ENCODE measurements at regions not wholly inside any gene's neighbourhood (a gene's known extent, or its start where the extent isn't known, plus 50 kb on each side); places are given as distances from the start of the nearest gene placed in this dataset.

- no peaks in the 10 kb centered on the region for H3K79me2 ChIP-seq (ENCODE audit: insufficient read depth, low read length)
- Mint-ChIP-seq H3K9me3 (peaks cover 0 to 8% (median 4%) of the 10 kb centered on the region in 7 donors), H3K4me1 (no peaks in the 10 kb centered on the region), H3K27ac (no peak overlapping the region), H3K27me3 (ENCODE audit: low read depth in 3 of 3) (no peaks in the 10 kb centered on the region), H3K36me3 (no peaks in the 10 kb centered on the region), H3K4me3 (no peak overlapping the region)
- DNase-seq, result no peak
- no peak overlapping the region for H3K27ac ChIP-seq (ENCODE audit: low read depth in 1 of 2, low read length in 2 of 2)
- peaks cover 7 to 9% of the 10 kb centered on the region in 2 donors for H3K9me3 ChIP-seq (replicated peaks in 1 of 2; ENCODE audit: control insufficient read depth in 1 of 2, insufficient read depth in 1 of 2, low read length in 2 of 2)
- WGBS (ENCODE audit: insufficient coverage), result no CpG with 5 or more reads among the region's 4 CpGs
- no peaks in the 10 kb centered on the region for H4K20me1 ChIP-seq (ENCODE audit: insufficient read depth, low read length)
- H3K36me3 ChIP-seq (replicated peaks in 1 of 2; ENCODE audit: control insufficient read depth in 1 of 2, insufficient read depth in 2 of 2, low read length in 2 of 2), result no peaks in the 10 kb centered on the region
- H3K27me3 ChIP-seq (ENCODE audit: control insufficient read depth in 2 of 2, insufficient read depth in 2 of 2, low read length in 2 of 2), result no peaks in the 10 kb centered on the region
- H2AFZ ChIP-seq (ENCODE audit: insufficient read depth, low read depth, low read length, poor library complexity, severe bottlenecking), result no peak overlapping the region
- H3K9ac ChIP-seq (ENCODE audit: insufficient read depth, low read length, poor library complexity, severe bottlenecking), result no peak overlapping the region
- intact Hi-C loops (cut with micrococcal nuclease), result no loop called here
- no peak overlapping the region for H3K4me3 ChIP-seq (replicated peaks in 1 of 3; ENCODE audit: low read depth in 2 of 3, low read length in 3 of 3)
- no peaks in the 10 kb centered on the region for H3K4me1 ChIP-seq (ENCODE audit: control insufficient read depth in 1 of 2, insufficient read depth in 2 of 2, low read length in 2 of 2)
- no peak overlapping the region for H3K4me2 ChIP-seq (replicated peaks; ENCODE audit: extremely low read depth, low read length, poor library complexity, severe bottlenecking)
- TF ChIP-seq, protein P1, sequence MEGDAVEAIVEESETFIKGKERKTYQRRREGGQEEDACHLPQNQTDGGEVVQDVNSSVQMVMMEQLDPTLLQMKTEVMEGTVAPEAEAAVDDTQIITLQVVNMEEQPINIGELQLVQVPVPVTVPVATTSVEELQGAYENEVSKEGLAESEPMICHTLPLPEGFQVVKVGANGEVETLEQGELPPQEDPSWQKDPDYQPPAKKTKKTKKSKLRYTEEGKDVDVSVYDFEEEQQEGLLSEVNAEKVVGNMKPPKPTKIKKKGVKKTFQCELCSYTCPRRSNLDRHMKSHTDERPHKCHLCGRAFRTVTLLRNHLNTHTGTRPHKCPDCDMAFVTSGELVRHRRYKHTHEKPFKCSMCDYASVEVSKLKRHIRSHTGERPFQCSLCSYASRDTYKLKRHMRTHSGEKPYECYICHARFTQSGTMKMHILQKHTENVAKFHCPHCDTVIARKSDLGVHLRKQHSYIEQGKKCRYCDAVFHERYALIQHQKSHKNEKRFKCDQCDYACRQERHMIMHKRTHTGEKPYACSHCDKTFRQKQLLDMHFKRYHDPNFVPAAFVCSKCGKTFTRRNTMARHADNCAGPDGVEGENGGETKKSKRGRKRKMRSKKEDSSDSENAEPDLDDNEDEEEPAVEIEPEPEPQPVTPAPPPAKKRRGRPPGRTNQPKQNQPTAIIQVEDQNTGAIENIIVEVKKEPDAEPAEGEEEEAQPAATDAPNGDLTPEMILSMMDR (IDR thresholded peaks at IDR 0.05), result no peak
These were observed 627.9 kb downstream of the SI start for GRCh38 chr3:164450276-164450905.

DNA sequence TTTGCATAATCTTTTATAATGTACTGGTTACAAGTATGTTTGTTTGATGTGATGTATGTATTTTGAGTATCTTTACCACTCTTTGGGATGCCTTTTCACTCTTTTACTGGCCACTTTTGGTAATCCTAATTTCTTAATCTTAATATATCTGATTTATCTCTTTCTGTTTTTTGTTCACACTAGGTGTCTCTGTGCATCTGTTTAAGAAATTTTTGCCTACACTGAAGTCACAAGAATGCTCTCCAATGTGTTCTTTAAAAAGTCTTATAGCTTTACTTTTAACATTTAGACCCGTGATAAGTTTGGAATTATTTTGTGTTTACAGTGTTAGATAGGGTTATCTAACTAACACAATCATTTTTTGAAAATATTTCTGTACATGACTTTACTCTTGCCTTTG is 659.1 kb downstream of the SI start:
- Histone ChIP-seq H3K9me3 (replicated peaks in 1 of 2; ENCODE audit: control insufficient read depth in 1 of 2, insufficient read depth in 1 of 2, low read length in 2 of 2) (no peaks in the 10 kb centered on the region), H4K20me1 (ENCODE audit: insufficient read depth, low read length) (no peaks in the 10 kb centered on the region), H3K4me2 (replicated peaks; ENCODE audit: extremely low read depth, low read length, poor library complexity, severe bottlenecking) (no peak overlapping the region), H3K27me3 (ENCODE audit: control insufficient read depth in 2 of 2, insufficient read depth in 2 of 2, low read length in 2 of 2) (no peaks in the 10 kb centered on the region), H3K4me3 (replicated peaks in 1 of 3; ENCODE audit: low read depth in 2 of 3, low read length in 3 of 3) (no peak overlapping the region), H3K4me1 (ENCODE audit: control insufficient read depth in 1 of 2, insufficient read depth in 2 of 2, low read length in 2 of 2) (no peaks in the 10 kb centered on the region), H3K36me3 (replicated peaks in 1 of 2; ENCODE audit: control insufficient read depth in 1 of 2, insufficient read depth in 2 of 2, low read length in 2 of 2) (no peaks in the 10 kb centered on the region), H3K27ac (ENCODE audit: low read depth in 1 of 2, low read length in 2 of 2) (no peak overlapping the region), H3K9ac (ENCODE audit: insufficient read depth, low read length, poor library complexity, severe bottlenecking) (no peak overlapping the region), H2AFZ (ENCODE audit: insufficient read depth, low read depth, low read length, poor library complexity, severe bottlenecking) (no peak overlapping the region), H3K79me2 (ENCODE audit: insufficient read depth, low read length) (no peaks in the 10 kb centered on the region)
- H3K4me1 Mint-ChIP-seq, result no peaks in the 10 kb centered on the region
- H3K4me3 Mint-ChIP-seq, result no peak overlapping the region
- intact Hi-C loops (cut with micrococcal nuclease), result no loop called here
- TF ChIP-seq, protein P1 (IDR thresholded peaks at IDR 0.05), result no peak
- no CpG with 5 or more reads among the region's 1 CpG for WGBS (ENCODE audit: insufficient coverage)
- H3K27ac Mint-ChIP-seq, result no peak overlapping the region
- H3K27me3 Mint-ChIP-seq (ENCODE audit: low read depth in 3 of 3), result no peaks in the 10 kb centered on the region
- peaks cover 0 to 2% (median 0%) of the 10 kb centered on the region in 7 donors for H3K9me3 Mint-ChIP-seq
- H3K36me3 Mint-ChIP-seq, result no peaks in the 10 kb centered on the region
- no peak for DNase-seq

Measured in CD14-positive monocyte (primary cell).